ENCODE measurements at regions not wholly inside any gene's neighbourhood (a gene's known extent, or its start where the extent isn't known, plus 50 kb on each side); places are given as distances from the start of the nearest gene placed in this dataset.

DNA sequence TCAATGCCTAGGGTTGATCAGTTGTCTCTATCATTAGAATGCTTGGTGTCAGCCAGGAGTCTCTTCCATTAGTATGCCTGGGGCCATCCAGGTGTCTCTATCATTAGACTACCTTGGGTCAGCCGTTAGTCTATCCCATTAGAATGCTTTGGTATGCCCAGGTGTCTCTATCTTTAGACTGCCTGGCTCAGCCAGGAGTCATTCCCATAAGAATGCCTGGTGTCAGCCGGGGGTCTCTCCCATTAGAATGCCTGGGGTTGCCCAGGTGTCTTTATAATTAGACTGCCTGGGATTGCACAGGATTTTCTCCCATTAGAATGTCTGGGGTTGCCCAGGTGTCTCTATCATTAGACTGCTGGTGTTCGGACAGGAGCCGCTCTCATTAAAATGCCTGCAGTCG lies 1442.9 kb downstream of the UQCRFS1 start:
- H3K9me3 ChIP-seq (ENCODE audit: control insufficient read depth, insufficient read depth, low read depth, low read length): peaks cover 20% of the 10 kb centered on the region
- ChIA-PET CTCF (no interaction called here), POLR2A (no interaction called here)

GRCh38 chr19:27767234-27767633 lies 1445.7 kb downstream of the UQCRFS1 start:
- Histone ChIP-seq H3K4me3 (ENCODE audit: low read depth, low read length) (no peak overlapping the region), H3K36me3 (ENCODE audit: control insufficient read depth in 2 of 2, insufficient read depth in 1 of 2, low read length in 2 of 2) (no peaks in the 10 kb centered on the region), H3K4me1 (ENCODE audit: control insufficient read depth, insufficient read depth, low read length) (no peaks in the 10 kb centered on the region), H3K27ac (ENCODE audit: extremely low read depth, low read depth, low read length) (no peak overlapping the region), H3K9me3 (ENCODE audit: control insufficient read depth, insufficient read depth, low read depth, low read length) (peaks cover 11% of the 10 kb centered on the region)
- ChIA-PET POLR2A (no interaction called here), CTCF (no interaction called here)
- TF ChIP-seq ZNF223 (tag by site-specific recombination; IDR thresholded peaks at IDR 0.05): no peak
- no peak for TF ChIP-seq KLF7 (tag by site-specific recombination; IDR thresholded peaks at IDR 0.05; ENCODE audit: borderline replicate concordance)
- TF ChIP-seq ZNF37A (tag by site-specific recombination; IDR thresholded peaks at IDR 0.05): no peak
- TF ChIP-seq ZNF571 (tag by site-specific recombination; IDR thresholded peaks at IDR 0.05): no peak
- TF ChIP-seq YY1 (tag by site-specific recombination; IDR thresholded peaks at IDR 0.05): no peak
- TF ChIP-seq ZBTB20 (tag by site-specific recombination; IDR thresholded peaks at IDR 0.05): no peak
- no peak for TF ChIP-seq ZFHX2 (tag by site-specific recombination; conservative IDR thresholded peaks at IDR 0.05)
- no peak for TF ChIP-seq PRDM4 (tag by site-specific recombination; IDR thresholded peaks at IDR 0.05)
- no peak for TF ChIP-seq ZFP41 (tag by site-specific recombination; IDR thresholded peaks at IDR 0.05; ENCODE audit: borderline replicate concordance)
- no peak for TF ChIP-seq ZSCAN4 (tag by site-specific recombination; IDR thresholded peaks at IDR 0.05)
- TF ChIP-seq ZNF274 (IDR thresholded peaks at IDR 0.05; ENCODE audit: low read length): no peak
- no peak for TF ChIP-seq ZNF274 (tag by site-specific recombination; IDR thresholded peaks at IDR 0.05; ENCODE audit: borderline replicate concordance)
- no peak for TF ChIP-seq ZNF791 (tag by site-specific recombination; IDR thresholded peaks at IDR 0.05)
- no peak for TF ChIP-seq ZNF629 (tag by site-specific recombination; IDR thresholded peaks at IDR 0.05)
- no peak for TF ChIP-seq ZFP37 (tag by site-specific recombination; IDR thresholded peaks at IDR 0.05)
- TF ChIP-seq ZNF48 (tag by site-specific recombination; IDR thresholded peaks at IDR 0.05): no peak

More for the DNA sequence above, 1442.9 kb downstream of the UQCRFS1 start:
- H3K36me3 ChIP-seq (ENCODE audit: control insufficient read depth in 2 of 2, insufficient read depth in 1 of 2, low read length in 2 of 2): peaks cover 0 to 11% of the 10 kb centered on the region in 2 experiments; a peak in 1 of 3 replicates
- no peak overlapping the region for H3K4me3 ChIP-seq (ENCODE audit: low read depth, low read length)
- H3K4me1 ChIP-seq (ENCODE audit: control insufficient read depth, insufficient read depth, low read length): no peaks in the 10 kb centered on the region
- no peak overlapping the region for H3K27ac ChIP-seq (ENCODE audit: extremely low read depth, low read depth, low read length)
- TF ChIP-seq ZBTB20 (tag by site-specific recombination; IDR thresholded peaks at IDR 0.05): no peak

GRCh38 chr19:27765912-27766725 lies 1446.8 kb downstream of the UQCRFS1 start:
- Histone ChIP-seq H3K27ac (ENCODE audit: extremely low read depth, low read depth, low read length) (no peak overlapping the region), H3K4me3 (ENCODE audit: low read depth, low read length) (no peak overlapping the region), H3K9me3 (ENCODE audit: control insufficient read depth, insufficient read depth, low read depth, low read length) (peaks cover 11% of the 10 kb centered on the region), H3K36me3 (ENCODE audit: control insufficient read depth in 2 of 2, insufficient read depth in 1 of 2, low read length in 2 of 2) (no peaks in the 10 kb centered on the region), H3K4me1 (ENCODE audit: control insufficient read depth, insufficient read depth, low read length) (no peaks in the 10 kb centered on the region)
- CTCF ChIA-PET: no interaction called here
- POLR2A ChIA-PET: no interaction called here
- no peak for TF ChIP-seq ZFP3 (tag by site-specific recombination; IDR thresholded peaks at IDR 0.05; ENCODE audit: low read depth)
- no peak for TF ChIP-seq ZNF292 (tag by site-specific recombination; IDR thresholded peaks at IDR 0.05; ENCODE audit: borderline replicate concordance, low read depth)
- TF ChIP-seq ZNF274 (IDR thresholded peaks at IDR 0.05; ENCODE audit: low read length): no peak
- TF ChIP-seq ZNF274 (tag by site-specific recombination; IDR thresholded peaks at IDR 0.05; ENCODE audit: borderline replicate concordance): no peak
- TF ChIP-seq ZNF138 (tag by site-specific recombination; IDR thresholded peaks at IDR 0.05; ENCODE audit: borderline replicate concordance): no peak
- TF ChIP-seq ZNF140 (tag by site-specific recombination; IDR thresholded peaks at IDR 0.05): no peak
- TF ChIP-seq ZBTB26 (tag by site-specific recombination; optimal IDR thresholded peaks at IDR 0.05): no peak
- TF ChIP-seq ZNF174 (tag by site-specific recombination; IDR thresholded peaks at IDR 0.05): no peak
- no peak for TF ChIP-seq ZNF501 (tag by site-specific recombination; IDR thresholded peaks at IDR 0.05)
- TF ChIP-seq ZNF202 (tag by site-specific recombination; IDR thresholded peaks at IDR 0.05; ENCODE audit: borderline replicate concordance): no peak
- TF ChIP-seq ZNF354C (tag by site-specific recombination; IDR thresholded peaks at IDR 0.05; ENCODE audit: borderline replicate concordance, low read depth): no peak
- no peak for TF ChIP-seq ZNF837 (tag by site-specific recombination; IDR thresholded peaks at IDR 0.05)
- no peak for TF ChIP-seq KLF8 (tag by site-specific recombination; IDR thresholded peaks at IDR 0.05)
- TF ChIP-seq ZNF426 (tag by site-specific recombination; IDR thresholded peaks at IDR 0.05): no peak
